GM12872 (cell line): ENCODE measurements at regions not wholly inside any gene's neighbourhood (a gene's known extent, or its start where the extent isn't known, plus 50 kb on each side); places are given as distances from the start of the nearest gene placed in this dataset.

Source experiments
- CTCF ChIP-seq: IDR thresholded peaks from 3 replicates; pipeline ENCODE4 v1.5.1; 2011; ENCODE audit warnings: low read depth, mild to moderate bottlenecking, low read length, moderate library complexity; ENCODE audit not compliant: insufficient read depth

DNA sequence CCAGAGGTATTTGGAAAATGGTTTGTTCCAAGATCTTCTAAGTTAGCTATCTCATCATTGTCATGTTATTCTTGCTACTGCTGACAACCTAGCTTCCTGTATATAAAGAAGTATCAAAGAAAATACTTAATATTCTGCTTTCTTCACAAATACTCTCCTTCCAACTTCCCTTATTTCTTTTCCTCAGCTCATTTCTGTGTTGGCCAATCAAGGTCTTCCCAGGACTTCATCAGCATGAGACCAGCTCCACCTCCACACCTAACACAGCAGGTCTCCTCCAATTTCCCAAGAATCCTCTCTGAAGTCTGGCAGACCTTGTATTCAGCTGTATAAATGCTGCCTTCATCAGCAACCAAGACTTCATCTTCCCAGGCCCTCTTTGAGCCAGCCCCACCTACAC lies 538.6 kb upstream of the JARID2 start:
- no peak for TF ChIP-seq CTCF

DNA sequence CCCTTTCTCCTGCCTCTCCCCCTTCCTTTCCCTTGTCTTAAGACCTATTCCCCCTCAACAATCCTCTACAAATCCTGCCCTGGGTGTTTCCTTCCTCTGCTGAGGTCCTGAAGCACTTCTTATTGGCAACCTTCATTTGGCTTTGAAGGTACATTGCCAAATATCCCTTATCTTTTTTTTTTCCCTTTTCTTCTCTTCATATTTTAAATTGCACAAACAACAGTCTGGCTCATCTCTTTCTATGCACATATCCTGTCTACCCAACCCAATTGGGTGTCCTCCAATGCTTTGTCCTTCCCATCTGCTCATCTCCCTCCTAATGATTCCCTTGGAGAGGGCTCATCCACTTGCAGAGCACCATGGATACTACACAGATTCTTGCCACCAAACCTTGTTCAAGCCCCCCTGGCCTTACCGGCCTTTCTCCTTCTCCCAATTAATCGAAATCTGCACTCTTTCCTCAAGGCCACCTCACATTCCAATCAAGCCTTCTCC lies 537.9 kb upstream of the JARID2 start:
- TF ChIP-seq CTCF: no peak

DNA sequence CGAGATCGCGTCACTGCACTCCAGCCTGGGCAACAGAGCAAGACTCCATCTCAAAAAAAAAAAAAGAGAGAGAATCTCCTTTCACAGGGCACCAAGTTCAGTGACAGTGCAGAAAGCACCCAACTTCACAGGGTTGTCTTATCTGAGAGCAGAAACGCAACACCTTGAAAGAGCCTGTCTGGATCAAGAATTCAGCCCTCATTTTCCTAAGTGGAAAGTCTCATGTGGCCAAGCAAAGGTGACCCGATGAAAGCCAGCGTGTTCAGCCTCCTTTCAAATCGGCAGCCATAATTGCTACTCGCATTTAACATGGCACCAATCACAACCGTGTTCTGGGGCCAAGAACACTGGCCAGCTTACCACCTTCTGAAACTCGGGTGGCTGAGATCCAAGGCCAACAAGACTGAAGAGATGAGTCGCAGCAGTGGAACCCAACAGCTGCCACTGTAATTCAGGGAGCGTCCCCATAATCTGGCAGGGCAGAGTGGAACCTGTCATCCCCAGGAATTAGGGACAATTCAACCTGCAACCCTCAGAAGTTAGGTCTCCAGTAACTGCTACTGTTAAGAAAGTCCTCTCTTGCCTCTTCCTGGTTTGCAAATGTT lies 536.7 kb upstream of the JARID2 start:
- TF ChIP-seq CTCF: no peak

- no peak for TF ChIP-seq CTCF
Measured at GRCh38 chr6:14709900-14710299, 536.0 kb upstream of the JARID2 start.

DNA sequence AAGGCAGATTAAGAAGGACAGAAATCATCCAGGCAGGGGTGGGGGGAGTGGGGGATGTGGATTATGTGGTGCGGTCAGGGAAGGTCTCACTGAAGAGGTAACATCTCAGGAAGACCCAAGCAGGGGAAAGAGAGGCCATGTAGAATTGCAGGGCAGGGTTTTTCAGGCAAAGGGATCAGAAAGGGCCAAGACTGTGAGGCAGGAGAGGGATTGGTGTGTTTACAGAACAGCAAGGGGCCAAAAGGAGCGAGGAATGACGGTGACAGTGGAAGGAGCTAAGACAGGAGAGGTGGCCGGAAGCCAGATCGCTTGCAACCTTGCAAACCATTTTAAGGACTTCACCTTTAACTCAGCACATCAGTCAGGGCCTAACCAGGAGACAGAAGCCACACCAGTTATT lies 535.4 kb upstream of the JARID2 start:
- TF ChIP-seq CTCF: no peak

DNA sequence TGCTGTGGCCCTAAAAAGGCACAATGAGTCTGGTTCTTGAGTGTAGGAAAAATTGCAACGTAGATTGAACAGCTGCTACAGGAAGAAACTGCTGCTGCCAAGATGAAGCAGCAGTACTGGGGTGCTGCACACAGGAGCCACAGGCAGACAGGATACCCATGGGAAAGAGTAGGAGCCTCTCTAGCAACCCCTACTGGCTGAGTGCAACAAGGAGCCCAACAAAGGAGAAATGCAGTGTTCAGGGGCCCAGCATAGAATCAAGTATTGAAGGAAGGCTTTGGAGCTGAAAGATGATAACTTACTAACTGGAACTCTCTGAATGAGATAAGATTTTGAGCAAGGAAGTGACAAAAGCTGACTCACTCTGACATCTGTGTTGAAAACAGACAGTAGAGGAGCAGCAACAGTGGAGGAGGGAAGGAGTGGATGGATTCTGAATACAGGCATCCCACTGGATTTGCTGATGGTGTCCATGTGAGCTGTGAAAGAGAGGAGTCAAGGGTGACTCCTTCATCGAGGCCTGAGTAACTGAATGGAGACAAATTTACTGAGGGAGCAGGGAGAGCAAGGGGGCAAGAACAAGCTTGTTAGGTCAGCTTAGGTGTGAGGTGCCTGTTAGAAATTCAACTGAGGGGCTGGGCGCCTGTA lies 534.7 kb upstream of the JARID2 start:
- peak; percentile 70 for TF ChIP-seq CTCF

DNA sequence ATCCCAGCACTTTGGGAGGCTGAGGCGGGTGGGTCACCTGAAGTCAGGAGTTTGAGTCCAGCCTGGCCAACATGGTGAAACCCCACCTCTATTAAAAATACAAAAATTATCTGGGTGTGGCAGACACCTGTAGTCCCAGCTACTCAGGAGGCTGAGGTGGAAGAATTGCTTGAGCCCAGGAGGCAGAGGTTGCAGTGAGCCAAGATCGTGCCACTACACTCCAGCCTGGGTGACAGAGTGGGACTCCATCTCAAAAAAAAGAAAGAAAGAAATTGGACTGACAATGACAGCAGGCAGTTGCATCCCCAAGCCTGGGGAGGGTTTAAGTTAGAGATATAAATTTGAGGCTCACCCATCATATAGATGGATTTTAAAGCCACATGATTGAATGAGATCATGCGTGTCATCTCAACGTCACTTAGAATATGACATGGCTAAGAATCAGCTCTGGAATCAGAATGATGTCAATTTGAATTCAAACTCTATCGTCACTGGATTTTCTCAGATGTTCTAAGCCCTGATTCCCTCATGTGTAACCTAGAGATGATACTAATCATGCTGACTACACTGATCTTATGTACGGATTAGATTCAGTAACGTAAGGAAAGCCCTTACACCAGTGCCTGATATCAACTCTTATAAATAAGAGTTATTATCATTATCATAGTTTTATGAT lies 534.0 kb upstream of the JARID2 start:
- no peak for TF ChIP-seq CTCF
